Spleen (tissue), 11 donors: ENCODE measurements at regions not wholly inside any gene's neighbourhood (a gene's known extent, or its start where the extent isn't known, plus 50 kb on each side); places are given as distances from the start of the nearest gene placed in this dataset.

Experiments used
- DNase-seq: peaks from one replicate; pipeline ENCODE4 v3.0.0-alpha.2; 2020
- H3K27ac ChIP-seq, 8 donors: fragments of 200-600 bp; sonication (generic) in 7 of 8; 1 replicate in 4 of 8; 2 replicates in 4 of 8; pipeline versions ENCODE4 v1.5.0 to v1.8.0; 2016 to 2021; ENCODE audit warnings: inconsistent platforms in 4 of 8, mild to moderate bottlenecking in 4 of 8, moderate library complexity in 1 of 8
- H3K27me3 ChIP-seq, 7 donors: fragments of 200-600 bp; sonication (generic) in 6 of 7; replicated peaks in 1 of 7; 1 replicate in 4 of 7; 2 replicates in 3 of 7; pipeline versions ENCODE4 v1.5.0 to v1.8.0; 2016 to 2021; ENCODE audit warnings: inconsistent platforms in 3 of 7, mild to moderate bottlenecking in 1 of 7
- H3K36me3 ChIP-seq, 6 donors: fragments of 200-600 bp; sonication (generic) in 5 of 6; 1 replicate in 4 of 6; 2 replicates in 2 of 6; pipeline versions ENCODE4 v1.5.0 to v1.8.0; 2016 to 2021; ENCODE audit warnings: inconsistent platforms in 2 of 6
- H3K4me1 ChIP-seq, 6 donors: fragments of 200-600 bp; sonication (generic) in 5 of 6; 1 replicate in 3 of 6; 2 replicates in 3 of 6; pipeline versions ENCODE4 v1.5.0 to v1.8.0; 2016 to 2021; ENCODE audit warnings: inconsistent platforms in 3 of 6
- H3K4me3 ChIP-seq, 8 donors: fragments of 200-600 bp; sonication (generic) in 7 of 8; 1 replicate in 4 of 8; 2 replicates in 4 of 8; pipeline versions ENCODE4 v1.5.0 to v1.8.0; 2016 to 2021; ENCODE audit warnings: inconsistent platforms in 4 of 8, mild to moderate bottlenecking in 4 of 8, moderate library complexity in 2 of 8
- H3K9me3 ChIP-seq, 8 donors: fragments of 200-600 bp; sonication (generic) in 7 of 8; 1 replicate in 4 of 8; 2 replicates in 4 of 8; pipeline versions ENCODE4 v1.5.0 to v1.8.0; 2016 to 2021; ENCODE audit warnings: inconsistent platforms in 4 of 8
- POLR2A ChIP-seq, 3 donors: fragments of 450-650 bp; IDR thresholded peaks; one replicate each; pipeline ENCODE4 v1.5.1; 2017; ENCODE audit warnings: antibody characterized with exemption in 3 of 3, mild to moderate bottlenecking in 1 of 3
- POLR2AphosphoS5 ChIP-seq, 3 donors: sonication (generic); formaldehyde crosslinking; IDR thresholded peaks; one replicate each; pipeline ENCODE4 v1.5.1; 2017; ENCODE audit warnings: antibody characterized with exemption in 3 of 3
- WGBS, 5 donors: extraction: QIAGEN DNeasy Blood & Tissue Kit in 3 of 5; methylation state at CpG; one replicate each; pipeline versions ENCODE4 v1.1.5 to v1.1.7; 2013 to 2018; 5-methylcytosine and 5-hydroxymethylcytosine counted together
- intact Hi-C: fragments of 100-400 bp; cut with DNase I; formaldehyde crosslinking; loops from one replicate; pipeline ENCODE4 v1.15.0; 2023; ENCODE audit warnings: low total_unique reads
- TF ChIP-seq, protein P1 (sequence below), 11 experiments: fragments of 200-600 bp in 7 of 11; fragments of 450-650 bp in 4 of 11; sonication (generic) in 4 of 11; IDR thresholded peaks in 8 of 11; conservative IDR thresholded peaks in 3 of 11; 1 replicate in 7 of 11; 2 replicates in 4 of 11; pipeline versions ENCODE4 v1.4.0 to v1.8.0; 2016 to 2021; ENCODE audit warnings: antibody characterized with exemption in 11 of 11, inconsistent platforms in 4 of 11, mild to moderate bottlenecking in 1 of 11
- donor health status: healthy with polysubstance abuse.
- donor health status: DM: no; HTN: no; CAD: no; lungs with moderate emphysema.
- donor health status: DM: no; HTN: no; CAD: no.
- donor health status: Bipolar disorder and iron deficiency.
- donor health status: healthy.
- donor health status: DM: no; HTN: no; CAD: no.
- donor health status: DM: yes; HTN: yes; CAD: no.

DNA sequence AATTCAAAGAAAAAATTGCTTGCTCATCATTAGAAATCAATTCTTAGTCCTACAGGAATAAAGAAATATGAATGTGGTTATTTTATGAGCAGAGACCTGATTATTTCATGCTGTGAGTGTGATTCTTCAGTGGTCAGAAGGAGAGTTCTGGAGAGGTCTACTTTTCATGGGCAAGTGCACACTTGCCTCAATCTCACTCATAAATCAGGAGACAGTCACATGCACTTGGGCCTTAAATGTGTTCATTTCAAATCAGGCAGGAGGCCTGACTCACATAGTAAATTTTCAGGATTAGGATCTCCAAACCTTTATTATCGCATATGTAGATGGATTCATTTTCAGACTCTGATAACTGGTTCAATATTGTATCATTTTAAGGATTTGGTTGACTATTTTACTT, 323.2 kb upstream of the CCNH start:
- TF ChIP-seq, protein P1, sequence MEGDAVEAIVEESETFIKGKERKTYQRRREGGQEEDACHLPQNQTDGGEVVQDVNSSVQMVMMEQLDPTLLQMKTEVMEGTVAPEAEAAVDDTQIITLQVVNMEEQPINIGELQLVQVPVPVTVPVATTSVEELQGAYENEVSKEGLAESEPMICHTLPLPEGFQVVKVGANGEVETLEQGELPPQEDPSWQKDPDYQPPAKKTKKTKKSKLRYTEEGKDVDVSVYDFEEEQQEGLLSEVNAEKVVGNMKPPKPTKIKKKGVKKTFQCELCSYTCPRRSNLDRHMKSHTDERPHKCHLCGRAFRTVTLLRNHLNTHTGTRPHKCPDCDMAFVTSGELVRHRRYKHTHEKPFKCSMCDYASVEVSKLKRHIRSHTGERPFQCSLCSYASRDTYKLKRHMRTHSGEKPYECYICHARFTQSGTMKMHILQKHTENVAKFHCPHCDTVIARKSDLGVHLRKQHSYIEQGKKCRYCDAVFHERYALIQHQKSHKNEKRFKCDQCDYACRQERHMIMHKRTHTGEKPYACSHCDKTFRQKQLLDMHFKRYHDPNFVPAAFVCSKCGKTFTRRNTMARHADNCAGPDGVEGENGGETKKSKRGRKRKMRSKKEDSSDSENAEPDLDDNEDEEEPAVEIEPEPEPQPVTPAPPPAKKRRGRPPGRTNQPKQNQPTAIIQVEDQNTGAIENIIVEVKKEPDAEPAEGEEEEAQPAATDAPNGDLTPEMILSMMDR (IDR thresholded peaks at IDR 0.05 in 8 of 11, conservative IDR thresholded peaks at IDR 0.05 in 3 of 11): no peak
- TF ChIP-seq POLR2AphosphoS5 (IDR thresholded peaks at IDR 0.05): no peak
- TF ChIP-seq POLR2A (IDR thresholded peaks at IDR 0.05): no peak
- Histone ChIP-seq H3K36me3 (no peaks in the 10 kb centered on the region), H3K4me3 (no peak overlapping the region), H3K27me3 (no peaks in the 10 kb centered on the region), H3K27ac (no peak overlapping the region), H3K9me3 (no peaks in the 10 kb centered on the region), H3K4me1 (no peaks in the 10 kb centered on the region)
- intact Hi-C loops: no loop called here
- WGBS, 5 donors: 90 to 97% (median 93%) methylated on average over 1 of the region's 1 CpG
- DNase-seq: no peak

DNA sequence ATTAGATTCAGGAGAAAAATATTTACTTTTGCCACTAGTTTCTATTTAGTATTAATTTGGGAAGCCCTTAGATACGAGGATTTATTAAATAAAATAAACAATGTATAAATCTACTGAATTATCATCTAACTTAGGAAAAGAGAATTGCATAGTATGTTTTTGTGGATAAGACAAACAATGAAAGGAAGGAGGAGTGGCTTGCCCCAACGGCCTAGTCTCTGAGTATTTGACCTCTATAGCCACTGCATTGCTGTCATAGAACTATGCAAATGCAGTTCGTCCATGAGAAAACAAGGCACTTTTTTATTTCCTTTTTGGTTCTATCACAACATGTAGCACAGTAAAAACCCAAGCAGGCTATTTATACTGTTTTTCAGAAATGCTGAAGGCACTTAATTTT, 321.2 kb upstream of the CCNH start:
- no peaks in the 10 kb centered on the region for H3K36me3 ChIP-seq
- no peak for DNase-seq
- WGBS, 5 donors: 27 to 40% (median 35%) methylated on average over 3 of the region's 3 CpGs
- H3K4me3 ChIP-seq: no peak overlapping the region
- no peaks in the 10 kb centered on the region for H3K27me3 ChIP-seq
- H3K9me3 ChIP-seq: no peaks in the 10 kb centered on the region
- intact Hi-C loops: no loop called here
- TF ChIP-seq POLR2A (IDR thresholded peaks at IDR 0.05): no peak
- TF ChIP-seq, protein P1 (IDR thresholded peaks at IDR 0.05 in 8 of 11, conservative IDR thresholded peaks at IDR 0.05 in 3 of 11): no peak
- H3K4me1 ChIP-seq: no peaks in the 10 kb centered on the region
- no peak overlapping the region for H3K27ac ChIP-seq

DNA sequence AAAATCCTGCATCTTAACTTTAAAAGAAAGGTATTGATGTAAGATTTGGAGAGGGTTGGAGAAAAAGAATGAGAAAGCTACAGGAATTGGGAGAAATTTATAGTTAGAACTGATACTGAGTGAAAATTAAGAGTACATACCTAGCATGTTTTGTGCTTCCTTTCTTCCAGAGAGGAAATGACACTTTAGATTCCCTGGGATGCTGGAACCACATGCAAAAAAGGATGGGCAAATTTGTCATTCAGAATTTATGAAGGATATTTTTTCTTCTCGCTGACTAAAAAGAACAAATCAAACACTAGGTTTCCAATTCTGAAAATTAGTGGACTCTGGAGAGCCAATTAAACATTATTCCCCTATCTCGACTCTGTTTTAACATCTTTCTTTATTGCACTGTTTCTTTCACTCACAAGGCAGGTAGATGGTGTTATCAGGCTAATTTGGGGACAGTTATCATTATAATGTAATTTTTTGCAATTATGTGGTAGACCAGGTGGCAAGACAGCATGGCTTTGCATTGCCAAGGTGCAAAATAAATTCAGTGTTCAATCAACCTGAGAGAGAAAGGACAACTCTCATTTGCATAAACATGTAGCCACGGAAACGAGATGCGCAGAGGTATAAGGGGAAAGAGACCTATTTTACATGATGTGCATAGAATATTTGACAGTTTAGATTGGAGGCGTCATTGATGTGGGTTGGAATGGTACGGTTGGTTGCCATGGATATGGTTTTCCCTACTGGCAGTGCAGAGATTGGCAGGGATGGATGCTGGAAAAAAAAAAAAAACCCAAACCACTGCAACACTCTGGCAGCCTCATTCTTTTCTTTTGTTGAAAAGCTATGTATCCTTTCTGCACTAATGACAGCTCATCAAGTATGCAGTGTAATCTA, 320.4 kb upstream of the CCNH start:
- Histone ChIP-seq H3K27ac (no peak overlapping the region), H3K36me3 (no peaks in the 10 kb centered on the region), H3K4me1 (no peaks in the 10 kb centered on the region), H3K27me3 (no peaks in the 10 kb centered on the region), H3K9me3 (no peaks in the 10 kb centered on the region), H3K4me3 (no peak overlapping the region)
- 75 to 78% (median 77%) methylated on average over 7 of the region's 7 CpGs for WGBS, 5 donors
- no peak for DNase-seq
- TF ChIP-seq POLR2A (IDR thresholded peaks at IDR 0.05): no peak
- TF ChIP-seq, protein P1 (IDR thresholded peaks at IDR 0.05 in 8 of 11, conservative IDR thresholded peaks at IDR 0.05 in 3 of 11): no peak
- no peak for TF ChIP-seq POLR2AphosphoS5 (IDR thresholded peaks at IDR 0.05)
- intact Hi-C loops: no loop called here

DNA sequence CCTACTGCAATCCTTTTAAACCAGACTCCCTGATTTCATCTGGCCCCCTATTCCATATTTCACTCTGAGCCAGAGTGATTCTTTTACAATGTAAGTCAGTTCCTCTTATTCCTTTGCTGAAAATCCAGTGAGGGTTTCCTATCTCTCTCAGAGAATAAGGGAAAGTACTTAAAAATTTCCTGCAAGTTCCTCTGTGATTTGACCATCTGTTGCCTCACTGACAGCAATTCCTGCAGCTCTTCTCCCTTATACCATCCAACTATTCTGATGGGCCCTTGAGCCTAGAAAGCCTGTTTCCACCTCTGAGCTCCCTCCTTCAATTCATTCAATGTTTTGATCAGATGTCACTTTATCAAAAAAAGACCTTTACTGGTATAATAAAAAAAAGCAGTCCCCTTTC, 317.1 kb upstream of the CCNH start:
- intact Hi-C loops: no loop called here
- TF ChIP-seq POLR2AphosphoS5 (IDR thresholded peaks at IDR 0.05) (no peak), POLR2A (IDR thresholded peaks at IDR 0.05) (no peak)
- TF ChIP-seq, protein P1 (IDR thresholded peaks at IDR 0.05 in 8 of 11, conservative IDR thresholded peaks at IDR 0.05 in 3 of 11): no peak
- Histone ChIP-seq H3K36me3 (no peaks in the 10 kb centered on the region), H3K4me1 (no peaks in the 10 kb centered on the region), H3K9me3 (no peaks in the 10 kb centered on the region), H3K27me3 (no peaks in the 10 kb centered on the region), H3K27ac (no peak overlapping the region), H3K4me3 (no peak overlapping the region)
- DNase-seq: no peak
